Neural cell (in vitro differentiated cells): ENCODE measurements at regions not wholly inside any gene's neighbourhood (a gene's known extent, or its start where the extent isn't known, plus 50 kb on each side); places are given as distances from the start of the nearest gene placed in this dataset.

ENCODE experiments used
- H2AFZ ChIP-seq: fragments of 200-600, 300-800 bp; sonication (generic), shearing (Covaris generic); 2 replicates; pipeline ENCODE4 v1.6.0; 2014; ENCODE audit warnings: low read depth, mild to moderate bottlenecking, antibody characterized with exemption, low read length, moderate library complexity
- H3F3A ChIP-seq: fragments of 200-600 bp; shearing (Covaris generic); 2 replicates; pipeline ENCODE4 v1.6.1; 2016; ENCODE audit warnings: mild to moderate bottlenecking, moderate library complexity, mixed read lengths, antibody characterized with exemption, low read length; ENCODE audit not compliant: insufficient read depth, poor library complexity, severe bottlenecking
- H3K27ac ChIP-seq: fragments of 200-600, 300-800 bp; sonication (generic), shearing (Covaris generic); 2 replicates; pipeline ENCODE4 v1.5.1; 2014; ENCODE audit warnings: mild to moderate bottlenecking, low read length, moderate library complexity
- H3K27me3 ChIP-seq: fragments of 300-800, 200-600 bp; sonication (generic), shearing (Covaris generic); 2 replicates; pipeline ENCODE4 v1.6.0; 2014; ENCODE audit warnings: mild to moderate bottlenecking, low read depth, low read length, moderate library complexity; ENCODE audit not compliant: insufficient read depth
- H3K36me3 ChIP-seq: fragments of 300-800, 200-600 bp; sonication (generic), shearing (Covaris generic); 2 replicates; pipeline ENCODE4 v1.5.1; 2014; ENCODE audit warnings: mild to moderate bottlenecking, antibody characterized with exemption, low read length, moderate library complexity; ENCODE audit not compliant: insufficient read depth
- H3K4me2 ChIP-seq: fragments of 300-800, 200-600 bp; sonication (generic), shearing (Covaris generic); 2 replicates; pipeline ENCODE4 v1.6.0; 2014; ENCODE audit warnings: mild to moderate bottlenecking, low read length
- H3K4me3 ChIP-seq: fragments of 300-800, 200-600 bp; sonication (generic), shearing (Covaris generic); 2 replicates; pipeline ENCODE4 v1.5.1; 2014; ENCODE audit warnings: mild to moderate bottlenecking, low read length, moderate library complexity
- H3K79me2 ChIP-seq: fragments of 200-600 bp; shearing (Covaris generic); replicated peaks from 2 replicates; pipeline ENCODE4 v1.6.0; 2014; ENCODE audit warnings: mild to moderate bottlenecking, low read length, moderate library complexity; ENCODE audit not compliant: insufficient read depth
- H3K9ac ChIP-seq: fragments of 300-800, 200-600 bp; sonication (generic), shearing (Covaris generic); 2 replicates; pipeline ENCODE4 v1.6.1; 2016; ENCODE audit warnings: mild to moderate bottlenecking, low read length, mixed read lengths
- H3K9me2 ChIP-seq: fragments of 200-600 bp; shearing (Covaris generic); 2 replicates; pipeline ENCODE4 v1.6.1; 2016; ENCODE audit warnings: mild to moderate bottlenecking, low read length, mixed read lengths; ENCODE audit not compliant: insufficient read depth
- H3K9me3 ChIP-seq: fragments of 200-600, 300-800 bp; sonication (generic), shearing (Covaris generic); 2 replicates; pipeline ENCODE4 v1.6.1; 2016; ENCODE audit warnings: mild to moderate bottlenecking, mixed run types, low read length, moderate library complexity, mixed read lengths
- H4K20me1 ChIP-seq: fragments of 200-600 bp; shearing (Covaris generic); 2 replicates; pipeline ENCODE4 v1.6.1; 2016; ENCODE audit warnings: mild to moderate bottlenecking, mixed run types; ENCODE audit not compliant: insufficient read depth
- CTCF ChIP-seq: fragments of 450-650 bp; IDR thresholded peaks from 2 replicates; pipeline ENCODE4 v1.5.1; 2014; ENCODE audit warnings: antibody characterized with exemption, mild to moderate bottlenecking, moderate library complexity; ENCODE audit not compliant: poor library complexity, severe bottlenecking
- EP300 ChIP-seq: fragments of 450-650 bp; conservative IDR thresholded peaks from 2 replicates; pipeline ENCODE4 v1.6.1; 2014; ENCODE audit warnings: antibody characterized with exemption, mild to moderate bottlenecking, moderate library complexity; ENCODE audit not compliant: poor library complexity, severe bottlenecking
- EZH2 ChIP-seq: fragments of 200-600, 300-800 bp; shearing (Covaris generic), sonication (generic); IDR thresholded peaks from 2 replicates; pipeline ENCODE4 v1.6.1; 2014; ENCODE audit warnings: antibody characterized with exemption, low read length, borderline replicate concordance, mild to moderate bottlenecking; ENCODE audit not compliant: insufficient read depth, poor library complexity, severe bottlenecking
- MXI1 ChIP-seq: fragments of 450-650 bp; conservative IDR thresholded peaks from 2 replicates; pipeline ENCODE4 v1.6.1; 2014; ENCODE audit warnings: antibody characterized with exemption, mild to moderate bottlenecking; ENCODE audit not compliant: poor library complexity, severe bottlenecking
- POLR2AphosphoS5 ChIP-seq: IDR thresholded peaks from 2 replicates; pipeline ENCODE4 v1.6.1; 2012
- RAD21 ChIP-seq: fragments of 450-650 bp; conservative IDR thresholded peaks from 2 replicates; pipeline ENCODE4 v1.6.1; 2014; ENCODE audit warnings: antibody characterized with exemption, mild to moderate bottlenecking, moderate library complexity
- REST ChIP-seq: IDR thresholded peaks from 2 replicates; pipeline ENCODE4 v1.6.1; 2012; ENCODE audit warnings: borderline replicate concordance
- SMC3 ChIP-seq: fragments of 450-650 bp; conservative IDR thresholded peaks from 2 replicates; pipeline ENCODE4 v1.6.1; 2014; ENCODE audit warnings: antibody characterized with exemption, mild to moderate bottlenecking, moderate library complexity; ENCODE audit not compliant: poor library complexity
- TAF1 ChIP-seq: IDR thresholded peaks from 2 replicates; pipeline ENCODE4 v1.6.1; 2012; ENCODE audit warnings: low read depth

- TF ChIP-seq POLR2AphosphoS5 (no peak), TAF1 (no peak), REST (no peak)
- H3K9me2 ChIP-seq, result no peaks in the 10 kb centered on the region
Measured at GRCh38 chr12:18148961-18149360, 59.0 kb upstream of the RERGL start.

GRCh38 chr12:18146363-18146762, 56.4 kb upstream of the RERGL start:
- Histone ChIP-seq H3K27me3 (no peaks in the 10 kb centered on the region), H2AFZ (no peak overlapping the region), H3K36me3 (no peaks in the 10 kb centered on the region), H3K4me2 (no peak overlapping the region), H3K9me2 (no peaks in the 10 kb centered on the region), H3K9me3 (no peaks in the 10 kb centered on the region), H4K20me1 (no peaks in the 10 kb centered on the region), H3F3A (no peaks in the 10 kb centered on the region), H3K27ac (no peak overlapping the region), H3K9ac (no peak overlapping the region), H3K4me3 (no peak overlapping the region), H3K79me2 (no peaks in the 10 kb centered on the region)
- TF ChIP-seq POLR2AphosphoS5 (no peak), EP300 (no peak), CTCF (no peak), EZH2 (no peak), TAF1 (no peak), SMC3 (no peak), MXI1 (no peak), RAD21 (no peak), REST (no peak)

More at GRCh38 chr12:18148961-18149360, 59.0 kb upstream of the RERGL start:
- Histone ChIP-seq H3F3A (no peaks in the 10 kb centered on the region), H3K4me3 (no peak overlapping the region), H3K9ac (no peak overlapping the region), H3K9me3 (no peaks in the 10 kb centered on the region), H3K27ac (no peak overlapping the region), H3K4me2 (no peak overlapping the region), H3K36me3 (no peaks in the 10 kb centered on the region), H2AFZ (no peak overlapping the region), H3K79me2 (no peaks in the 10 kb centered on the region), H4K20me1 (no peaks in the 10 kb centered on the region), H3K27me3 (no peaks in the 10 kb centered on the region)
